OCI-LY1 (cell line): ENCODE measurements at regions not wholly inside any gene's neighbourhood (a gene's known extent, or its start where the extent isn't known, plus 50 kb on each side); places are given as distances from the start of the nearest gene placed in this dataset.

Experiments used
- EZH2 ChIP-seq: fragments of 200-600 bp; sonication (generic), shearing (Covaris generic); IDR thresholded peaks from 2 replicates; pipeline ENCODE4 v1.8.0; 2017; ENCODE audit warnings: borderline replicate concordance, mixed run types, mild to moderate bottlenecking, antibody characterized with exemption, low read length, moderate library complexity, mixed read lengths
- TF ChIP-seq, protein P1 (sequence below): fragments of 200-600 bp; sonication (generic), shearing (Covaris generic); IDR thresholded peaks from 2 replicates; pipeline ENCODE4 v1.5.1; 2017; ENCODE audit warnings: mild to moderate bottlenecking, antibody characterized with exemption, low read length, moderate library complexity, mixed read lengths

DNA sequence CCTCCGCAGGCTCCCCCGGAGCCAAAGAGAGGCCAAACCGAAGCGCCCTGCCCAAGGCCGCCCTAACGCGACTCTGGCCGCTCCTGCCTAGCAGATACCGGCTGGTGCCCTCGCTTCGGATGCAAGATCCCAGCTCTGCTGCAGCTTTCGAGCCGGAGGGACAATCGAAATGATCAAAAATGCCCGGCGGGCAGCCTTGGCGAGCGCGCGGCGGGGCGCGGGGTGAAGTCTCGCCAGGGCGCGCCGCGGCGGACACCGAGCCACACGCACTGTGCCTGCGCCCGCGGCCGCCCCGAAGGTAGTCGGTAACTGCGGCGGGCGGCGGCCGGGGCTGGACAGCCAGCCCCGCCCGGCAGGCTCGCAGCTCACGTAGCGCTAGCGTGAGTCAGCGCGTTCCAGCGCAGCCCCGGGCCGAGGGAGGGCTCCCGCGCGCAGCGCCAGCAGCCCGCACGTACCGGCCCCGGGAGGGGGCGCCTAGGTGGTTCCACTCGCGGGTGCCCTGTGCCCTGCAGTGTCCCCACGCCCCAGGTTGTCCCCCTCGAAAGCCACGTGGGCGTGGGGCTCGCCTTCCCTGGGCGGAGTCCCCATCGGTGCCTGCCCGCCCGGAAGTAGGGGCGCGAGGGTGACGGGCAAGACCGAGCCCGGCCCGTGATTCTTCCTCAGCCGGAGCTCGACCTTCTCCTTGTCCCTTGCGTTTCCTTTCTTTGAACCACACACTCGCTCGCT, 109.2 kb upstream of the EGLN3 start:
- TF ChIP-seq, protein P1, sequence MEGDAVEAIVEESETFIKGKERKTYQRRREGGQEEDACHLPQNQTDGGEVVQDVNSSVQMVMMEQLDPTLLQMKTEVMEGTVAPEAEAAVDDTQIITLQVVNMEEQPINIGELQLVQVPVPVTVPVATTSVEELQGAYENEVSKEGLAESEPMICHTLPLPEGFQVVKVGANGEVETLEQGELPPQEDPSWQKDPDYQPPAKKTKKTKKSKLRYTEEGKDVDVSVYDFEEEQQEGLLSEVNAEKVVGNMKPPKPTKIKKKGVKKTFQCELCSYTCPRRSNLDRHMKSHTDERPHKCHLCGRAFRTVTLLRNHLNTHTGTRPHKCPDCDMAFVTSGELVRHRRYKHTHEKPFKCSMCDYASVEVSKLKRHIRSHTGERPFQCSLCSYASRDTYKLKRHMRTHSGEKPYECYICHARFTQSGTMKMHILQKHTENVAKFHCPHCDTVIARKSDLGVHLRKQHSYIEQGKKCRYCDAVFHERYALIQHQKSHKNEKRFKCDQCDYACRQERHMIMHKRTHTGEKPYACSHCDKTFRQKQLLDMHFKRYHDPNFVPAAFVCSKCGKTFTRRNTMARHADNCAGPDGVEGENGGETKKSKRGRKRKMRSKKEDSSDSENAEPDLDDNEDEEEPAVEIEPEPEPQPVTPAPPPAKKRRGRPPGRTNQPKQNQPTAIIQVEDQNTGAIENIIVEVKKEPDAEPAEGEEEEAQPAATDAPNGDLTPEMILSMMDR, result no peak
- TF ChIP-seq EZH2, result no peak
